Activated T-cell treated with anti-CD3 and anti-CD28 coated beads, Interleukin-2, amount 50 U/mL, for 4 hours (primary cell): ENCODE measurements at regions not wholly inside any gene's neighbourhood (a gene's known extent, or its start where the extent isn't known, plus 50 kb on each side); places are given as distances from the start of the nearest gene placed in this dataset.
"Not testable (repeated sequence)": the region's sequence is repeated elsewhere in the genome, so short reads cannot be mapped to it uniquely, and the experiment has no call there.

Experiments used
- ATAC-seq, 2 donors: fragments of 200-7000 bp; cut with Tn5 transposase; one replicate each; pipeline ENCODE4 v1.10.0; 2021
- DNase-seq: peaks from one replicate; pipeline ENCODE4 v3.0.0-alpha.2; 2020
- H3K27me3 Mint-ChIP-seq: one replicate; pipeline ENCODE4 v1.8.0; 2021; ENCODE audit warnings: low read depth, mixed read lengths
- H3K36me3 Mint-ChIP-seq: one replicate; pipeline ENCODE4 v1.8.0; 2022; ENCODE audit warnings: mixed read lengths; ENCODE audit not compliant: insufficient read depth
- H3K4me1 Mint-ChIP-seq: one replicate; pipeline ENCODE4 v1.8.0; 2021; ENCODE audit warnings: low read depth, mixed read lengths
- H3K4me3 Mint-ChIP-seq: one replicate; pipeline ENCODE4 v1.8.0; 2021; ENCODE audit warnings: mild to moderate bottlenecking, moderate library complexity, mixed read lengths
- H3K9me3 Mint-ChIP-seq: one replicate; pipeline ENCODE4 v1.8.0; 2021; ENCODE audit warnings: mixed read lengths

GRCh38 chr16:21348815-21349214 lies 70.7 kb upstream of the CRYM start:
- not testable (repeated sequence) for ATAC-seq, H3K36me3 Mint-ChIP-seq, H3K27me3 Mint-ChIP-seq, H3K4me3 Mint-ChIP-seq, H3K4me1 Mint-ChIP-seq, DNase-seq, H3K9me3 Mint-ChIP-seq

GRCh38 chr16:21347538-21347937 lies 69.4 kb upstream of the CRYM start:
- not testable (repeated sequence) for DNase-seq, H3K4me3 Mint-ChIP-seq, H3K36me3 Mint-ChIP-seq, H3K9me3 Mint-ChIP-seq, H3K4me1 Mint-ChIP-seq, ATAC-seq, H3K27me3 Mint-ChIP-seq

- not testable (repeated sequence) for H3K4me3 Mint-ChIP-seq, DNase-seq, H3K4me1 Mint-ChIP-seq, ATAC-seq, H3K27me3 Mint-ChIP-seq, H3K36me3 Mint-ChIP-seq, H3K9me3 Mint-ChIP-seq
These were observed 68.8 kb upstream of the CRYM start for GRCh38 chr16:21346756-21347491.

- ATAC-seq, DNase-seq: not testable (repeated sequence)
These were observed 66.3 kb upstream of the CRYM start for GRCh38 chr16:21344361-21344912.

GRCh38 chr16:21341101-21341500 lies 63.0 kb upstream of the CRYM start:
- DNase-seq, result no peak
- Mint-ChIP-seq H3K36me3 (no peaks in the 10 kb centered on the region), H3K27me3 (peaks cover 4% of the 10 kb centered on the region), H3K4me1 (no peaks in the 10 kb centered on the region), H3K9me3 (no peaks in the 10 kb centered on the region), H3K4me3 (no peak overlapping the region)
- no peak for ATAC-seq

More at GRCh38 chr16:21344361-21344912, 66.3 kb upstream of the CRYM start:
- not testable (repeated sequence) for H3K4me3 Mint-ChIP-seq, H3K36me3 Mint-ChIP-seq, H3K27me3 Mint-ChIP-seq, H3K9me3 Mint-ChIP-seq, H3K4me1 Mint-ChIP-seq

- Mint-ChIP-seq H3K4me3 (no peak overlapping the region), H3K36me3 (no peaks in the 10 kb centered on the region), H3K4me1 (no peaks in the 10 kb centered on the region), H3K27me3 (peaks cover 13% of the 10 kb centered on the region), H3K9me3 (peaks cover 6% of the 10 kb centered on the region)
- no peak for ATAC-seq
- no peak for DNase-seq
These were observed 61.9 kb upstream of the CRYM start for GRCh38 chr16:21339941-21340340.

- Mint-ChIP-seq H3K4me1 (no peaks in the 10 kb centered on the region), H3K9me3 (peaks cover 7% of the 10 kb centered on the region), H3K36me3 (no peaks in the 10 kb centered on the region), H3K4me3 (no peak overlapping the region), H3K27me3 (peaks cover 14% of the 10 kb centered on the region)
- ATAC-seq, result no peak
- no peak for DNase-seq
These were observed 61.2 kb upstream of the CRYM start for GRCh38 chr16:21339269-21339641.

- Mint-ChIP-seq H3K36me3 (no peaks in the 10 kb centered on the region), H3K27me3 (peaks cover 17% of the 10 kb centered on the region), H3K4me1 (no peaks in the 10 kb centered on the region), H3K9me3 (peaks cover 7% of the 10 kb centered on the region), H3K4me3 (no peak overlapping the region)
- ATAC-seq (peak; percentile 77 to 78), DNase-seq (no peak)
These were observed 60.6 kb upstream of the CRYM start for GRCh38 chr16:21338537-21339268.

- H3K36me3 Mint-ChIP-seq, result no peaks in the 10 kb centered on the region
- no peak for DNase-seq
- H3K9me3 Mint-ChIP-seq, result peaks cover 7% of the 10 kb centered on the region
- peaks cover 31% of the 10 kb centered on the region for H3K27me3 Mint-ChIP-seq
- ATAC-seq, result no peak
- H3K4me1 Mint-ChIP-seq, result no peaks in the 10 kb centered on the region
- H3K4me3 Mint-ChIP-seq, result no peak overlapping the region
These were observed 58.1 kb upstream of the CRYM start for GRCh38 chr16:21336231-21336630.

GRCh38 chr16:21334188-21335146 lies 56.4 kb upstream of the CRYM start:
- peaks cover 36% of the 10 kb centered on the region for H3K27me3 Mint-ChIP-seq
- H3K36me3 Mint-ChIP-seq, H3K9me3 Mint-ChIP-seq, ATAC-seq, DNase-seq, H3K4me3 Mint-ChIP-seq, H3K4me1 Mint-ChIP-seq: not testable (repeated sequence)

GRCh38 chr16:21333683-21334082 lies 55.6 kb upstream of the CRYM start:
- DNase-seq, H3K36me3 Mint-ChIP-seq, ATAC-seq, H3K4me1 Mint-ChIP-seq, H3K4me3 Mint-ChIP-seq: not testable (repeated sequence)
- Mint-ChIP-seq H3K9me3 (peaks cover 12% of the 10 kb centered on the region), H3K27me3 (peaks cover 34% of the 10 kb centered on the region)
